Loucy (cell line): ENCODE measurements at regions not wholly inside any gene's neighbourhood (a gene's known extent, or its start where the extent isn't known, plus 50 kb on each side); places are given as distances from the start of the nearest gene placed in this dataset.

Experiments
- H2AFZ ChIP-seq: fragments of 200-600 bp; sonication (generic); 2 replicates; pipeline ENCODE4 v1.6.0; 2016; ENCODE audit warnings: antibody characterized with exemption, mild to moderate bottlenecking, low read length, moderate library complexity
- H3F3A ChIP-seq: fragments of 200-600 bp; 2 replicates; pipeline ENCODE4 v1.6.0; 2016; ENCODE audit warnings: antibody characterized with exemption, low read depth, mild to moderate bottlenecking
- H3K27me3 ChIP-seq: fragments of 200-600 bp; sonication (generic); 2 replicates; pipeline ENCODE4 v1.6.1; 2014; ENCODE audit warnings: low read length, mild to moderate bottlenecking; ENCODE audit not compliant: insufficient read depth, poor library complexity, severe bottlenecking
- H3K36me3 ChIP-seq: fragments of 200-600 bp; sonication (generic); 2 replicates; pipeline ENCODE4 v1.6.1; 2016; ENCODE audit warnings: low read length; ENCODE audit not compliant: insufficient read depth
- H3K4me1 ChIP-seq: fragments of 200-600 bp; sonication (generic); 2 replicates; pipeline ENCODE4 v1.5.1; 2014; ENCODE audit warnings: low read length, mild to moderate bottlenecking; ENCODE audit not compliant: insufficient read depth, poor library complexity, severe bottlenecking
- H3K4me2 ChIP-seq: fragments of 200-600 bp; sonication (generic); 2 replicates; pipeline ENCODE4 v1.6.0; 2014; ENCODE audit warnings: antibody characterized with exemption, low read length, low read depth, mild to moderate bottlenecking; ENCODE audit not compliant: poor library complexity, severe bottlenecking
- H3K4me3 ChIP-seq: fragments of 200-600 bp; sonication (generic); 2 replicates; pipeline ENCODE4 v1.5.1; 2014; ENCODE audit warnings: low read length, mild to moderate bottlenecking, mixed read lengths; ENCODE audit not compliant: poor library complexity, severe bottlenecking
- H3K79me2 ChIP-seq: fragments of 200-600 bp; sonication (generic); 2 replicates; pipeline ENCODE4 v1.6.1; 2014; ENCODE audit warnings: low read length; ENCODE audit not compliant: insufficient read depth
- H3K9ac ChIP-seq: fragments of 200-600 bp; sonication (generic); 2 replicates; pipeline ENCODE4 v1.6.0; 2014; ENCODE audit warnings: mild to moderate bottlenecking, low read depth, low read length, moderate library complexity; ENCODE audit not compliant: poor library complexity, severe bottlenecking
- H3K9me2 ChIP-seq: fragments of 200-600 bp; sonication (generic); replicated peaks from 2 replicates; pipeline ENCODE4 v1.6.1; 2016; ENCODE audit warnings: low read depth, low read length, mixed read lengths
- H3K9me3 ChIP-seq: fragments of 200-600 bp; sonication (generic); 2 replicates; pipeline ENCODE4 v1.6.1; 2014; ENCODE audit warnings: mild to moderate bottlenecking, antibody characterized with exemption, low read length, low read depth; ENCODE audit not compliant: insufficient read depth
- H4K20me1 ChIP-seq: fragments of 200-600 bp; sonication (generic); 2 replicates; pipeline ENCODE4 v1.6.0; 2014; ENCODE audit warnings: antibody characterized with exemption, low read length, mild to moderate bottlenecking; ENCODE audit not compliant: insufficient read depth, poor library complexity, severe bottlenecking
- EZH2phosphoT487 ChIP-seq: fragments of 200-600 bp; IDR thresholded peaks from 2 replicates; pipeline ENCODE4 v1.6.1; 2018; ENCODE audit warnings: antibody characterized with exemption, mild to moderate bottlenecking, moderate library complexity, borderline replicate concordance
- TF ChIP-seq, protein P1 (sequence below): fragments of 200-600 bp; sonication (generic); conservative IDR thresholded peaks from 2 replicates; pipeline ENCODE4 v1.5.1; 2014; ENCODE audit warnings: mild to moderate bottlenecking, antibody characterized with exemption, low read length

DNA sequence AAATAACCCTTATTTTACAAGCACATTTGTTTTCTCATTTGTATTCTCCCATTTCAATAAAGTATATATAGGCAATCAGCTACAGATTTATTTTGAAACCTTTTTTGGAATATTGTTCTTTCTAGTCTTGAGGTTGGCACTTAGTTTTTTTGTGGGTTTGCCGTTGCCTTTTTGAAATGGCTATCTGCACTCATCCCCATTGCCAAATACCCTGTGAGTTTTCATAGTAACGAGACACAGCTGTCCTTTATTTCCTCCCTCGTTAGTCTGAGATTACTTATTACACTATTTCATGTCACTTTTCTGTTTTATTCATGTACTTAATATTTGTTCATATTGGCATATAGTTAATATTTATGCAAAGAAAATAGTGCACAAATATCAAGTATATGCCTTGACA is 1104.0 kb downstream of the SLC6A15 start:
- no peaks in the 10 kb centered on the region for H3K9me2 ChIP-seq
- H3K4me1 ChIP-seq, result no peaks in the 10 kb centered on the region
- no peaks in the 10 kb centered on the region for H3F3A ChIP-seq
- H3K79me2 ChIP-seq, result no peaks in the 10 kb centered on the region
- no peak overlapping the region for H3K4me2 ChIP-seq
- H3K9me3 ChIP-seq, result no peaks in the 10 kb centered on the region
- no peaks in the 10 kb centered on the region for H3K36me3 ChIP-seq
- H3K27me3 ChIP-seq, result no peaks in the 10 kb centered on the region
- no peak overlapping the region for H3K9ac ChIP-seq
- no peaks in the 10 kb centered on the region for H4K20me1 ChIP-seq
- H2AFZ ChIP-seq, result no peak overlapping the region
- no peak overlapping the region for H3K4me3 ChIP-seq
- no peak for TF ChIP-seq EZH2phosphoT487
- TF ChIP-seq, protein P1, sequence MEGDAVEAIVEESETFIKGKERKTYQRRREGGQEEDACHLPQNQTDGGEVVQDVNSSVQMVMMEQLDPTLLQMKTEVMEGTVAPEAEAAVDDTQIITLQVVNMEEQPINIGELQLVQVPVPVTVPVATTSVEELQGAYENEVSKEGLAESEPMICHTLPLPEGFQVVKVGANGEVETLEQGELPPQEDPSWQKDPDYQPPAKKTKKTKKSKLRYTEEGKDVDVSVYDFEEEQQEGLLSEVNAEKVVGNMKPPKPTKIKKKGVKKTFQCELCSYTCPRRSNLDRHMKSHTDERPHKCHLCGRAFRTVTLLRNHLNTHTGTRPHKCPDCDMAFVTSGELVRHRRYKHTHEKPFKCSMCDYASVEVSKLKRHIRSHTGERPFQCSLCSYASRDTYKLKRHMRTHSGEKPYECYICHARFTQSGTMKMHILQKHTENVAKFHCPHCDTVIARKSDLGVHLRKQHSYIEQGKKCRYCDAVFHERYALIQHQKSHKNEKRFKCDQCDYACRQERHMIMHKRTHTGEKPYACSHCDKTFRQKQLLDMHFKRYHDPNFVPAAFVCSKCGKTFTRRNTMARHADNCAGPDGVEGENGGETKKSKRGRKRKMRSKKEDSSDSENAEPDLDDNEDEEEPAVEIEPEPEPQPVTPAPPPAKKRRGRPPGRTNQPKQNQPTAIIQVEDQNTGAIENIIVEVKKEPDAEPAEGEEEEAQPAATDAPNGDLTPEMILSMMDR, result no peak

DNA sequence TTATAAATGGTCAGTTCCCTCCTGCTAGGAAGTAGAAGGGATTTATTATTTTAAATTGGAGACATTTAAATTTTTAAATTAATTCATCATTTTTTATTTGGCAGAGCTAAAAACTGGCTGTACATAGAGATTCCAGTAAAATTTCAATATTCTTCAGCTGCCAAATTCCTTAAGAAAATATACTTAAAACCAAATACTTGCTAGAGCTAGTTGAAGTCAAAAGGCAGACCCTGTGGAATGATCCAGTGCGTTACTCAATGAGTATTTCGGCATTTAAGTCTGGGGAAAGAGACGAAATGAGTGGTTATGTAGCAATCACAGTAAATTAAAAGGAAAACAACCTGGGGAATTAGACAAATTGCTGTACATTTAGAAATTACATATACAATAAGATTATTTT is 1104.7 kb downstream of the SLC6A15 start:
- Histone ChIP-seq H3K4me3 (no peak overlapping the region), H3K4me2 (no peak overlapping the region), H2AFZ (no peak overlapping the region), H3K27me3 (no peaks in the 10 kb centered on the region), H3K9me3 (no peaks in the 10 kb centered on the region), H3K9me2 (no peaks in the 10 kb centered on the region), H3K36me3 (no peaks in the 10 kb centered on the region), H3K9ac (no peak overlapping the region), H3K79me2 (no peaks in the 10 kb centered on the region), H3F3A (no peaks in the 10 kb centered on the region), H3K4me1 (no peaks in the 10 kb centered on the region), H4K20me1 (no peaks in the 10 kb centered on the region)
- TF ChIP-seq EZH2phosphoT487, result no peak
- TF ChIP-seq, protein P1, result no peak

DNA sequence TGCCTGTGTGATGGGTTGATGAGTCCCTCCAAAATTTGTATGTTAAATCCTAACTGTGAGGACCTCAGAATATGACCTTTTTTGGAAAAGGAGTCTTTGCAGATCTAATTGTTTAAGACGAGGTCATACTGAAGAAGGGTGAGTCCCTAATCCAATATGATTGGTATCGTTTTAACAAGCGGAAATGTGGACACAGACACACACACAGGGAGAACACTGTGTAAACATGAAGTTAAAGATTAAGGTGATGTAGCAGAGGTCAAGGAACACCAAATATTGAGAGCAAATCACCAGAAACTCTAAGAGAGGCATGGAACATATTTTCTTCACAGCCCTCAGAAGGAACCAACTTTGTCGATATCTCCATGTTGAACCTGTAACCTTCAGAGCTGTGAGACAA is 1106.7 kb downstream of the SLC6A15 start:
- Histone ChIP-seq H3K9me2 (no peaks in the 10 kb centered on the region), H3K4me2 (no peak overlapping the region), H3K9me3 (no peaks in the 10 kb centered on the region), H3K9ac (no peak overlapping the region), H3F3A (no peaks in the 10 kb centered on the region), H3K4me1 (no peaks in the 10 kb centered on the region), H3K79me2 (no peaks in the 10 kb centered on the region), H2AFZ (no peak overlapping the region), H3K36me3 (no peaks in the 10 kb centered on the region), H3K4me3 (no peak overlapping the region), H4K20me1 (no peaks in the 10 kb centered on the region), H3K27me3 (no peaks in the 10 kb centered on the region)
- no peak for TF ChIP-seq EZH2phosphoT487
- TF ChIP-seq, protein P1, result no peak
